ENCODE measurements at regions not wholly inside any gene's neighbourhood (a gene's known extent, or its start where the extent isn't known, plus 50 kb on each side); places are given as distances from the start of the nearest gene placed in this dataset.

DNA sequence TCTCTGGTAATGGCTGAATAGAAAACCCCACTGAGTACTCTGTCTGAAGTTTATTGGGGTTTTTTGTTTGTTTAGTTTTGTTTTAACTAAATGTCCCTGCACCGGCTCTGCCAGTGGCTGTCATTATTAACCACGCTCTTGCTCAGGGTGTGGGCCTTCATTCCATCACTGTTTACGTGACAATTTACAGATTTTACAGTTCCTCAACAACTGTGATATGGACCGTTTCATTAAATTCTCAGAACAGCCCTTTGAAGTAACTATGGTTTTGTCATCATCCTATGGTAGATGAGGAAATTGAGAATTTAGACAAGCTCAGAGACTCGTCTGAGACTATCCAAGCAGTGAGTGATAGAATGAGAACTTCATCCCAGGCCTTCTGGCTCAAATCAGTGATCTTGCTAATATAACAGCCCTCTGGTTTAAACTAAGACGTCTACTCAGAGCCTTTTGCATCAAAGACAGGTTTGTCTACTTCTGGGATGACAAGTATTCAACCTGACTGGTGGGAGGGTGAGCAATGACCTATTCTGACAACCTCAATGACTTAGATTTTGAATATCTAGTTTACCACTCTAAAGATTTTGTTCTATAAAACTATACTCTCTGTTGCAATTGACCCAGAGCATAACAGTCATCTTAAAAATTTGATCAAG lies 77.3 kb upstream of the MAP3K1 start:
- TF ChIP-seq, protein P1, sequence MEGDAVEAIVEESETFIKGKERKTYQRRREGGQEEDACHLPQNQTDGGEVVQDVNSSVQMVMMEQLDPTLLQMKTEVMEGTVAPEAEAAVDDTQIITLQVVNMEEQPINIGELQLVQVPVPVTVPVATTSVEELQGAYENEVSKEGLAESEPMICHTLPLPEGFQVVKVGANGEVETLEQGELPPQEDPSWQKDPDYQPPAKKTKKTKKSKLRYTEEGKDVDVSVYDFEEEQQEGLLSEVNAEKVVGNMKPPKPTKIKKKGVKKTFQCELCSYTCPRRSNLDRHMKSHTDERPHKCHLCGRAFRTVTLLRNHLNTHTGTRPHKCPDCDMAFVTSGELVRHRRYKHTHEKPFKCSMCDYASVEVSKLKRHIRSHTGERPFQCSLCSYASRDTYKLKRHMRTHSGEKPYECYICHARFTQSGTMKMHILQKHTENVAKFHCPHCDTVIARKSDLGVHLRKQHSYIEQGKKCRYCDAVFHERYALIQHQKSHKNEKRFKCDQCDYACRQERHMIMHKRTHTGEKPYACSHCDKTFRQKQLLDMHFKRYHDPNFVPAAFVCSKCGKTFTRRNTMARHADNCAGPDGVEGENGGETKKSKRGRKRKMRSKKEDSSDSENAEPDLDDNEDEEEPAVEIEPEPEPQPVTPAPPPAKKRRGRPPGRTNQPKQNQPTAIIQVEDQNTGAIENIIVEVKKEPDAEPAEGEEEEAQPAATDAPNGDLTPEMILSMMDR (IDR thresholded peaks at IDR 0.05): no peak
- TF ChIP-seq POLR2AphosphoS5 (IDR thresholded peaks at IDR 0.05) (no peak), POLR2A (IDR thresholded peaks at IDR 0.05; ENCODE audit: low read depth) (no peak), EP300 (IDR thresholded peaks at IDR 0.05) (no peak)
- no peaks in the 10 kb centered on the region for H3K9me3 ChIP-seq
- no peaks in the 10 kb centered on the region for H3K27me3 ChIP-seq
- DNase-seq (ENCODE audit: extremely low spot score): no peak
- intact Hi-C loops (cut with DNase I): no loop called here
- H3K4me3 ChIP-seq: no peak overlapping the region
- WGBS: 83% methylated on average over 6 of the region's 6 CpGs
- H3K36me3 ChIP-seq: no peaks in the 10 kb centered on the region
- peaks cover 17 to 18% (median 17%) of the 10 kb centered on the region in 4 donors for H3K4me1 ChIP-seq
- no peak overlapping the region for H3K27ac ChIP-seq (replicated peaks in 1 of 4)

DNA sequence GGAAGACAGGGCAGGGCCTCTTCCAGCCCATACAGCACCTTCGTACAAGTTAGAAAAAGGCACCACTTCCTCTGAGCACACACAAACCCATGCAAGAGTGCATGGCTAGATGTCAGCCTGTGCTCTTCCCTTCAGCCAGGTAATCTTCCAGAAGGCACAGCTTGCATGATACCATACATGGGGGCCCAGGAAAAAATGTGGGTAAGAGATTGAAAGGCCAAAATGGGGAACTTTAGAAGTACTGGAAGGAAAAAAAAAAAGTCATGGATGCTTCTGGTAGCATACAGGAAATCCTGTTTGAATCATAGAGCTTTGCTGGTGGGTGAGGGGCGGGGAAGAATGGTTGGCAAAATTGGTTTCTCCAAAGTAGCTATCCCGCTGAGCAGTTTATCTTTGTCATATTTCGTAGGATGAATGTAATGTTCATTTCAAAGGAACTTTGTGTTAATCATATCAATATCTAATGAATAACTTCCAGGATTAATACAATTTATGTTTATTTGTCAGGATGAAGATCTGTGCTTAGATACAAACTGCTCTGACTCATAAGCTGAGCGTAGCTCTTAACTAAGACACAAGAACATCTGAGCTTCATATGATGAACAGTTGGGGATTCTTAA lies 78.2 kb upstream of the MAP3K1 start:
- Histone ChIP-seq H3K9me3 (no peaks in the 10 kb centered on the region), H3K27me3 (no peaks in the 10 kb centered on the region), H3K36me3 (no peaks in the 10 kb centered on the region), H3K27ac (replicated peaks in 1 of 4) (no peak overlapping the region), H3K4me1 (peaks cover 17 to 18% (median 17%) of the 10 kb centered on the region in 4 donors), H3K4me3 (no peak overlapping the region)
- WGBS: 61% methylated on average over 5 of the region's 5 CpGs
- intact Hi-C loops (cut with DNase I): no loop called here
- no peak for TF ChIP-seq POLR2AphosphoS5 (IDR thresholded peaks at IDR 0.05)
- TF ChIP-seq POLR2A (IDR thresholded peaks at IDR 0.05; ENCODE audit: low read depth): no peak
- no peak for TF ChIP-seq EP300 (IDR thresholded peaks at IDR 0.05)
- TF ChIP-seq, protein P1 (IDR thresholded peaks at IDR 0.05): no peak
- DNase-seq (ENCODE audit: extremely low spot score): no peak

DNA sequence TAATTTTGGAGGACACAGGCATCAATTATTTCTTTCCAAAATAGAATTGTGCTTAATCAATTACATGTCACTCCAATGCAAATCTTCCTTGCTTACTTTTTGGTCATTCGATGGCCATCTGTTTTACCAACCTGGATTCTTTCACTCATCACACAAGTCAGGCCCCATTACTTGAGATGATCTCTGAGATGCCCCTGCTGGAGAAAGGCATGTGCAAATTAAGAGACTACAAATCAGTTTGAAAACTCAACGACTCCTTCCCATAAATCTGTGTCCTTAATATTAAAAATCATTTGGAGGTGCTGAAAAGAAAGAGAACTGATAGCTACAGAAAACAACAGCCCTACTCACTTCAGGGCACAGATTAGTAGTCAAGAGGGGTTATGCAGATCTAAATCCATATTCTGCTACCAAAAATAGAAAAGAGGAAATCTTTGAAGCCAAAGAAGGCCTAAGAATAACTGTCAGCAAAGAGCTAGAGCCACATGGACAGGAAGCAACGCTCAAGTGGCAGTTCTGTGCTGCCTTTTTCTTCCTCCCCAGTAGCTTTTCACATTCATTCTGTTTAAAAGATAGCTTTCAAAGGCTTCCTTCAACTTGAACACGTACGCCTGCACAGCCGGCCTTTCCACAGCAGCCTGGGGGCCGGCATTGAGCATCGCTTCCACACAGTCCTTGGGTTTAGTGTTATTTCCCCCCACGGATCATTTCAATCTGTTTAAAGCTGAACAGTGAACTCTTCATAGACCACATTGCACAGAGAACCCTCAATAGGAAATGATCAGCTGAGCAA lies 79.3 kb upstream of the MAP3K1 start:
- no peak for DNase-seq (ENCODE audit: extremely low spot score)
- 66% methylated on average over 9 of the region's 9 CpGs for WGBS
- no peaks in the 10 kb centered on the region for H3K27me3 ChIP-seq
- TF ChIP-seq, protein P1 (IDR thresholded peaks at IDR 0.05): no peak
- TF ChIP-seq POLR2A (IDR thresholded peaks at IDR 0.05; ENCODE audit: low read depth) (no peak), POLR2AphosphoS5 (IDR thresholded peaks at IDR 0.05) (no peak), EP300 (IDR thresholded peaks at IDR 0.05) (no peak)
- intact Hi-C loops (cut with DNase I): no loop called here
- H3K4me3 ChIP-seq: no peak overlapping the region
- no peaks in the 10 kb centered on the region for H3K36me3 ChIP-seq
- H3K4me1 ChIP-seq: peaks cover 17 to 18% (median 17%) of the 10 kb centered on the region in 4 donors
- no peaks in the 10 kb centered on the region for H3K9me3 ChIP-seq
- no peak overlapping the region for H3K27ac ChIP-seq (replicated peaks in 1 of 4)

DNA sequence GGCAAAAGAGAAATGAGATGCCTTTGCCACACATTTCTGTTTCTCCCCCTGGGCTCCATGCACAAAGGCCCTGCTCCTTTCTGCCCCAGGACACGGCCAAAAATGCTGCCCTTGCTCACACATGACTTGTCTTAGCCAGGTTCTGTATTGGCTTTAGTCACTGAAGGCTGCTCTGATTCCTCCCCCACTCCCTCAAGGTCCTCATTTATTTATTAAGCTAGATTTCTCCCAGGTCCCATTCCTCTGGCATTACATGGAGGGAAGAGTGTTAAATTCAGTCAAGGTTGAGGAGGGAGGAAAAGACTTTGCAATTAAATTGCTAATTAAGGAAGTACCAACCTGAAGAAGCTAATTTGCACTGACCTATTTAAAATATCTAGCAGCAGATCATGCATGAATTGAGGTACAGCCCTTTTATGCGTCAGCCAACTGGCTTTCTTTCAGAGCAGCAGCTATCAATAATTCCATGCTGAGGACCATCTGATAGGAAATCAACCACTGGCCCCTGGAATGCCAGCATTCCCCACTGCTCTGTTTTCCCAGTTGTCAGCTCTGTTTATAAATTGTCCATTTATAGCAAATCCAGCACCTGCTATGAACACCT lies 81.2 kb upstream of the MAP3K1 start:
- intact Hi-C loops (cut with DNase I): no loop called here
- WGBS: 70% methylated on average over 2 of the region's 2 CpGs

More for the DNA sequence above, 81.2 kb upstream of the MAP3K1 start:
- Histone ChIP-seq H3K4me1 (peaks cover 17 to 18% (median 17%) of the 10 kb centered on the region in 4 donors), H3K9me3 (no peaks in the 10 kb centered on the region), H3K36me3 (no peaks in the 10 kb centered on the region), H3K4me3 (no peak overlapping the region), H3K27ac (replicated peaks in 1 of 4) (no peak overlapping the region), H3K27me3 (no peaks in the 10 kb centered on the region)
- no peak for TF ChIP-seq EP300 (IDR thresholded peaks at IDR 0.05)
- TF ChIP-seq, protein P1 (IDR thresholded peaks at IDR 0.05): no peak
- TF ChIP-seq POLR2A (IDR thresholded peaks at IDR 0.05; ENCODE audit: low read depth): no peak
- no peak for TF ChIP-seq POLR2AphosphoS5 (IDR thresholded peaks at IDR 0.05)
- no peak for DNase-seq (ENCODE audit: extremely low spot score)
